ENCODE measurements at regions not wholly inside any gene's neighbourhood (a gene's known extent, or its start where the extent isn't known, plus 50 kb on each side); places are given as distances from the start of the nearest gene placed in this dataset.

GRCh38 chr2:21424375-21424774 is 300.6 kb downstream of the TDRD15 start:
- TF ChIP-seq CTCF (IDR thresholded peaks at IDR 0.05) = no peak
- TF ChIP-seq POLR2AphosphoS5 (IDR thresholded peaks at IDR 0.05; ENCODE audit: low read depth, low read length) = no peak
- TF ChIP-seq REST (IDR thresholded peaks at IDR 0.05; ENCODE audit: insufficient read depth in 1 of 2, low read depth in 2 of 2, low read length in 1 of 2) = no peak

All from Panc1 (cell line).